H1 (cell line): ENCODE measurements at regions not wholly inside any gene's neighbourhood (a gene's known extent, or its start where the extent isn't known, plus 50 kb on each side); places are given as distances from the start of the nearest gene placed in this dataset.

Source experiments
- CHD7 ChIP-seq: fragments of 300-600 bp; sonication (generic); IDR thresholded peaks from 2 replicates; pipeline ENCODE4 v1.7.1; 2012; ENCODE audit warnings: low read length, moderate library complexity, mild to moderate bottlenecking, inconsistent platforms; ENCODE audit not compliant: insufficient replicate concordance
- EZH2 ChIP-seq: fragments of 200-600 bp; sonication (generic); IDR thresholded peaks from 2 replicates; pipeline ENCODE4 v1.7.1; 2012; ENCODE audit warnings: low read depth, mild to moderate bottlenecking, moderate library complexity, low read length, inconsistent platforms; ENCODE audit not compliant: severe bottlenecking
- JUN ChIP-seq: IDR thresholded peaks from 2 replicates; pipeline ENCODE4 v1.6.1; 2011; ENCODE audit warnings: low read depth, mild to moderate bottlenecking, improper control_type of control experiment, low read length
- NANOG ChIP-seq: IDR thresholded peaks from 2 replicates; pipeline ENCODE4 v1.6.1; 2011; ENCODE audit warnings: low read length, low read depth, mild to moderate bottlenecking, inconsistent platforms; ENCODE audit not compliant: insufficient read depth, poor library complexity, severe bottlenecking

GRCh38 chr13:65111223-65111622 lies 2118.9 kb downstream of the PCDH9 start (continued):
- TF ChIP-seq CHD7 (no peak), JUN (no peak), NANOG (no peak), EZH2 (no peak)
